Muscle layer of duodenum (tissue), 2 donors: ENCODE measurements at regions not wholly inside any gene's neighbourhood (a gene's known extent, or its start where the extent isn't known, plus 50 kb on each side); places are given as distances from the start of the nearest gene placed in this dataset.

Experiments
- H3K27ac ChIP-seq: one replicate; pipeline ENCODE4 v1.7.0; 2013; ENCODE audit warnings: mild to moderate bottlenecking, low read length
- H3K27me3 ChIP-seq: one replicate; pipeline ENCODE4 v1.7.0; 2013; ENCODE audit warnings: low read depth, mild to moderate bottlenecking, control low read depth, low read length
- H3K36me3 ChIP-seq, 2 donors: one replicate each; pipeline ENCODE4 v1.7.0; 2013; ENCODE audit warnings: low read length in 2 of 2, control low read depth in 1 of 2, mild to moderate bottlenecking in 1 of 2; ENCODE audit not compliant: insufficient read depth in 2 of 2, control insufficient read depth in 1 of 2
- H3K4me1 ChIP-seq, 2 donors: one replicate each; pipeline ENCODE4 v1.7.0; 2013; ENCODE audit warnings: low read length in 2 of 2, mild to moderate bottlenecking in 2 of 2, control low read depth in 1 of 2, moderate library complexity in 1 of 2; ENCODE audit not compliant: insufficient read depth in 2 of 2, control insufficient read depth in 1 of 2
- H3K4me3 ChIP-seq, 2 donors: one replicate each; pipeline ENCODE4 v1.7.0; 2013; ENCODE audit warnings: low read length in 2 of 2, low read depth in 1 of 2, mild to moderate bottlenecking in 1 of 2
- H3K9me3 ChIP-seq, 2 donors: one replicate each; pipeline ENCODE4 v1.7.0; 2013; ENCODE audit warnings: low read length in 2 of 2, control low read depth in 1 of 2, mild to moderate bottlenecking in 1 of 2; ENCODE audit not compliant: control insufficient read depth in 1 of 2
- donor health status: healthy.

- H3K4me3 ChIP-seq = no peak overlapping the region
- H3K9me3 ChIP-seq = no peaks in the 10 kb centered on the region
- H3K4me1 ChIP-seq = no peaks in the 10 kb centered on the region
- H3K36me3 ChIP-seq = no peaks in the 10 kb centered on the region
- no peaks in the 10 kb centered on the region for H3K27me3 ChIP-seq
- no peak overlapping the region for H3K27ac ChIP-seq
Observed at GRCh38 chr2:449246-450067, 161.6 kb upstream of the ALKAL2 start.

- H3K36me3 ChIP-seq = no peaks in the 10 kb centered on the region
- H3K27me3 ChIP-seq = no peaks in the 10 kb centered on the region
- no peaks in the 10 kb centered on the region for H3K9me3 ChIP-seq
- H3K4me3 ChIP-seq = no peak overlapping the region
- H3K4me1 ChIP-seq = no peaks in the 10 kb centered on the region
- no peak overlapping the region for H3K27ac ChIP-seq
Observed at GRCh38 chr2:447902-448665, 160.2 kb upstream of the ALKAL2 start.

GRCh38 chr2:446963-447530, 159.2 kb upstream of the ALKAL2 start:
- H3K27me3 ChIP-seq = no peaks in the 10 kb centered on the region
- H3K36me3 ChIP-seq = no peaks in the 10 kb centered on the region
- no peaks in the 10 kb centered on the region for H3K9me3 ChIP-seq
- H3K4me3 ChIP-seq = no peak overlapping the region
- no peak overlapping the region for H3K27ac ChIP-seq
- no peaks in the 10 kb centered on the region for H3K4me1 ChIP-seq

- no peaks in the 10 kb centered on the region for H3K9me3 ChIP-seq
- H3K27ac ChIP-seq = no peak overlapping the region
- no peaks in the 10 kb centered on the region for H3K27me3 ChIP-seq
- H3K4me1 ChIP-seq = no peaks in the 10 kb centered on the region
- H3K4me3 ChIP-seq = no peak overlapping the region
- no peaks in the 10 kb centered on the region for H3K36me3 ChIP-seq
Observed at GRCh38 chr2:446303-446874, 158.5 kb upstream of the ALKAL2 start.

- Histone ChIP-seq H3K4me1 (no peaks in the 10 kb centered on the region), H3K27me3 (no peaks in the 10 kb centered on the region)
Observed at GRCh38 chr2:445896-446295, 158.0 kb upstream of the ALKAL2 start.

GRCh38 chr2:444937-445884, 157.3 kb upstream of the ALKAL2 start:
- Histone ChIP-seq H3K36me3 (no peaks in the 10 kb centered on the region), H3K9me3 (no peaks in the 10 kb centered on the region), H3K27me3 (no peaks in the 10 kb centered on the region), H3K4me1 (no peaks in the 10 kb centered on the region), H3K27ac (no peak overlapping the region), H3K4me3 (no peak overlapping the region)

More at GRCh38 chr2:445896-446295, 158.0 kb upstream of the ALKAL2 start:
- no peak overlapping the region for H3K27ac ChIP-seq
- no peaks in the 10 kb centered on the region for H3K36me3 ChIP-seq
- H3K9me3 ChIP-seq = no peaks in the 10 kb centered on the region
- H3K4me3 ChIP-seq = no peak overlapping the region

GRCh38 chr2:443741-444140, 155.8 kb upstream of the ALKAL2 start:
- H3K36me3 ChIP-seq = no peaks in the 10 kb centered on the region
- no peaks in the 10 kb centered on the region for H3K4me1 ChIP-seq
- no peaks in the 10 kb centered on the region for H3K9me3 ChIP-seq
- H3K27ac ChIP-seq = no peak overlapping the region
- H3K27me3 ChIP-seq = no peaks in the 10 kb centered on the region
- no peak overlapping the region for H3K4me3 ChIP-seq

- no peaks in the 10 kb centered on the region for H3K36me3 ChIP-seq
- no peaks in the 10 kb centered on the region for H3K27me3 ChIP-seq
- H3K4me1 ChIP-seq = no peaks in the 10 kb centered on the region
- no peak overlapping the region for H3K4me3 ChIP-seq
- no peaks in the 10 kb centered on the region for H3K9me3 ChIP-seq
- no peak overlapping the region for H3K27ac ChIP-seq
Observed at GRCh38 chr2:443216-443615, 155.3 kb upstream of the ALKAL2 start.

- no peak overlapping the region for H3K4me3 ChIP-seq
- no peak overlapping the region for H3K27ac ChIP-seq
- no peaks in the 10 kb centered on the region for H3K27me3 ChIP-seq
- no peaks in the 10 kb centered on the region for H3K4me1 ChIP-seq
- H3K9me3 ChIP-seq = no peaks in the 10 kb centered on the region
- no peaks in the 10 kb centered on the region for H3K36me3 ChIP-seq
Observed at GRCh38 chr2:441258-442022, 153.5 kb upstream of the ALKAL2 start.

- no peaks in the 10 kb centered on the region for H3K9me3 ChIP-seq
- no peak overlapping the region for H3K27ac ChIP-seq
- H3K27me3 ChIP-seq = no peaks in the 10 kb centered on the region
- H3K4me3 ChIP-seq = no peak overlapping the region
- H3K4me1 ChIP-seq = no peaks in the 10 kb centered on the region
- H3K36me3 ChIP-seq = no peaks in the 10 kb centered on the region
Observed at GRCh38 chr2:440403-440740, 152.5 kb upstream of the ALKAL2 start.
